HG03354 (cell line): ENCODE measurements at regions not wholly inside any gene's neighbourhood (a gene's known extent, or its start where the extent isn't known, plus 50 kb on each side); places are given as distances from the start of the nearest gene placed in this dataset.
"Not testable (repeated sequence)": the region's sequence is repeated elsewhere in the genome, so short reads cannot be mapped to it uniquely, and the experiment has no call there.

Source experiments
- ATAC-seq: cut with Tn5 transposase; IDR thresholded peaks from one replicate; pipeline ENCODE4 v1.9.1; 2021; ENCODE audit warnings: mild to moderate bottlenecking; ENCODE audit not compliant: unreplicated experiment, poor library complexity, severe bottlenecking

DNA sequence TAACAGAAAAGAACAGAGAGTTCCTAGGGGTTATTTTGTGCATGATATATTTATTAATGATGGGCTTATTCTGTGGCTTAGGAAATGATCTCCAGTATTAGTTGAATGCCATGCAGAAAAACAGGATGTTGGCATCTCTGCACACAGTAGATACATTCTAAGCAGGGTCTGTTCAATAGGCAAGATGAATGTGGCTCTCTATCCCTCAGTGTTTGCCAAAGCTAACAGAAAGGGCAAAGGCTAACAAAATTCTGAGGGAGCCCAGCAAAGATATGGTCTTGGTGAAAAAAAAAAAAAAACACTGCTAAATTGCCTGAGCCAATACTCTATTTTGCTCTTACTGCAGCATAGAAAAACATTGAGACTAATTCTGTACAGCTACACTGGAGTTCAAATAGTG, 1095.8 kb downstream of the UQCRFS1 start:
- ATAC-seq, result no peak

DNA sequence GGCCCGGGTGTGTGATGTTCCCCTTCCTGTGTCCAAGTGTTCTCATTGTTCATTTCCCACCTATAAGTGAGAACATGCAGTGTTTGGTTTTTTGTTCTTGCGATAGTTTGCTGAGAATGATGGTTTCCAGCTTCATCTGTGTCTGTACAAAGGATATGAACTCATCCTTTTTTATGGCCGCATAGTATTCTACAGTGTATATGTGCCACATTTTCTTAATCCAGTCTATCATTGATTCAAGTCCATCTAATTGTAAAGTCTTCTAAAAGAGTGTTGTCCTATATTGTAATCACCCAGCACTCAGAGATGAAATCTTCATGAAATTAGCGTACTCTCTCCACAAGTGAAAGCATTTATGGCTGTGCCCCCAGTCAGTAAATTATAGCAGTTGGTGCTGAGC, 1096.6 kb downstream of the UQCRFS1 start:
- ATAC-seq, result not testable (repeated sequence)

DNA sequence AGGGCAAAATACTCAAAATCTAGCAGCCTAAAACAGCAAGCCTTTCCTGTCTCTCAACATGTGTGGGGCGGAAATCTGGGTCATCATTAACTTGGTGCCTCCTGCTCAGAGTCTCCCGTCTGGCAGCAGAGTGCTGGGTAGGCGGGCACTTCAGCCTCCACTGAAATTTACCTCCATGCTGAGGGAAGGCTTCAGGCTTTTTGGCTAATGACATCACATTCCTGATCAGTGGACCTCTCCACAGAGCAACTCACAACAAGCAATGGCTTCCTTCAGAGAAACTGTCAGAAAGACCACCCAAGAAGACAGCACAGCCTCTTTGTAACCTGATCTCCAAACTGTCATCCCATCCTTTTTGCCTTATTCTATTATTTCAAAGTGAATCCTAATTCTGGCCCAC, 1109.0 kb downstream of the UQCRFS1 start:
- ATAC-seq, result no peak

DNA sequence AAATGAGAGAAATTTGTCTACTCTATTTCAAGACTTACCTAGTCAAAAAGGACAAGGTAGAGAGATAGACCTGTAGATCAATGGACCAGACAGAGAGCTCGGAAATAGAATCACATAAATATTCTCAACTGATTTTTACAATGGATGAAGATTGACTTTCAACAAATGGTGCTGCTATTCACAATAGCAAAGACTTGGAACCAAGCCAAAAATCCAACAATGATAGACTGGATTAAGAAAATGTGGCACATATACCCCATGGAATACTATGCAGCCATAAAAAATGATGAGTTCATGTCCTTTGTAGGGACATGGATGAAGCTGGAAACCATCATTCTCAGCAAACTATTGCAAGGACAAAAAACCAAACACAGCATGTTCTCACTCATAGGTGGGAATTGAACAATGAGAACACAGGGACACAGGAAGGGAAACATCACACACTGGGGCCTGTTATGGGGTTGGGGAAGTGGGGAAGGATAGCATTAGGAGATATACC, 1128.2 kb downstream of the UQCRFS1 start:
- not testable (repeated sequence) for ATAC-seq

DNA sequence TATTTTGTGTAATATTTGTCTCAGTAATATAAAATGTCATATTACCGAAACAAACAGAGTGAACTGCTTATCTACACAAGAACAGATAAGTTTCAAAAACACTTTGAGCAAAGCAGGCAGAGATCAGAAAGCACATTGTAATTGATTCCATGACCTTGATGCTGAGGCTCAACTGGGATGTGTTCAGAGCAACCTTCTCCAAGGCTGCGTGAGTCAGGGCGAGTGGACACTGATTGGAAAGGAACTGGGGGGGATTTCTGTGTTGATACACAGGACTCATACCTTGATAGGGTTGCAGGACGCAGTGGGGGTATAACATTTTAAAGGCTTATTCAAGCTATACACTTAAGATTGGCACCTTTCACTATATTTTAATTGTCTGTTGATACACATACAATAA, 1136.3 kb downstream of the UQCRFS1 start:
- no peak for ATAC-seq

DNA sequence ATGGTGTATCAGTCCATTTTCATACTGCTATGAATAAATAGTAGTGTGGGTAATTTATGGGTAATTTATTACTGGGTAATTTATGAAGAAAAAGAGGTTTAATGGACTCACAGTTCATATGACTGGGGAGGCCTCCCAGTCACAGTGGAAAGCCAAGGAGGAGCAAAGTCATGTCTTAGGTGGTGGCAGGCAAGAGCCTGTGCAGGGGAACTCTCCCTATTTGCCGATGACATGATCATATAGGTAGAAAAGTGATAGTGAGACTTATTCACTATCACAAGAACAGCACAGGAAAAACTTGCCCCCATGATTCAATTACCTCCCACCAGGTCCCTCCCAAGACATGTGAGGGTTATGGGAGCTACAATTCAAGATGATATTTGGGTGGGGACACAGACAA, 1137.7 kb downstream of the UQCRFS1 start:
- ATAC-seq, result peak; percentile 30

DNA sequence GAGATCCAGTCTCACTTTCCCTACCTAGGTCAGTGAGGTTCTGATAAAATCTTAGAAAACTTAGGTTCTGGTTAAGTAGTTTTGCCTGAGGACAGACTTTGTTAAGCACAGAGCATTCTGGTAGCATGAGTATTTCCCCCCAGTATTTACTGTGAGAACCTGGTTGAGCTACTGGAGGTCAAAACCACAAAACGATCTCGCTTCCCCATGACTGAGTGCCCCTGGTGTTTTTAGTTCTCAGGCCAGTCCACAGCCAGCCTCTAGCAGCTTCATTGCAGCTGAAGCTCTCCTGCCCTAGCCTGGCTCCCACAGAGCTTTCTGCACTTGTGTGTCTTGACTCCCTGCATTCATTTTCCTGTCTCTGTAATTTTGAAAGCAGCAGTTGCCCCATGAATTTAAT, 1138.2 kb downstream of the UQCRFS1 start:
- ATAC-seq, result peak; percentile 75

DNA sequence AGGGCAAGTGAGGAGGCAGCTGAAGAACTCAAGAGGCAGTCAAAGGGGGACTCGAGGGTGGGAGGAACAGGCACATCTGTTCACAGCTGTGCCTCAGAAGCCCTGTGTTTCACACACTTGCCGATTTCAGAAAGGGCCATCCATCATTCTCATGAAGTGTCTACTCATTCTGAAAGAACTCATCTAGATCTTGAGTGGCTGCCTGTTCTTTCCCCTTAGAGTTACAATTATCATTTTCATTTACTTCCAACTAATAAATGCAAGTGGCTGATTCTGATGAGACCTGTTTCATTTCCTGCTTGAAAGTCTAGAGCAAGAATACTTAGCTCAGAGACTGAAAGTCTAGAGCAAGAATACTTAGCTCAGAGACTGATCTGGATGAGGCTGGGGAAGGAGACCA, 1145.1 kb downstream of the UQCRFS1 start:
- no peak for ATAC-seq

DNA sequence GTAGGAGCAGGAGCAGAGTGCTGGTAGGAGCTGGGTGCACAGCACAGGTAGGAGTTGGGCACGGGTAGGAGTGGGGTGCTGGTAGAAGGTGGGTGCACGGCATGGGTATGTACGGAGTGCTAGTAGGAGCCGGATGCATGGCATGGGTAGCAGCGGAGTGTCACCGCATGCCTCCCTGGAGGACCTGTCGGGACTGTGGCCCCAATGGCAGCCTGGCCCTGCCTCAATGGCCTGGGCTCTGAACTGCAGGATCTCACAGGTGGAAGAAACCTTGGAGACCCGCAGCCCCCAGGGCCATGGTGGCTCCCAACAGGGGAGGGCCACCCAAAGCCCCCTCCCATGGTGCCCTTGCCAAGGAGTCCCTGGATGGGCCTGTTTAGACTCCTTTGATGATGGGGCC, 1146.0 kb downstream of the UQCRFS1 start:
- no peak for ATAC-seq

DNA sequence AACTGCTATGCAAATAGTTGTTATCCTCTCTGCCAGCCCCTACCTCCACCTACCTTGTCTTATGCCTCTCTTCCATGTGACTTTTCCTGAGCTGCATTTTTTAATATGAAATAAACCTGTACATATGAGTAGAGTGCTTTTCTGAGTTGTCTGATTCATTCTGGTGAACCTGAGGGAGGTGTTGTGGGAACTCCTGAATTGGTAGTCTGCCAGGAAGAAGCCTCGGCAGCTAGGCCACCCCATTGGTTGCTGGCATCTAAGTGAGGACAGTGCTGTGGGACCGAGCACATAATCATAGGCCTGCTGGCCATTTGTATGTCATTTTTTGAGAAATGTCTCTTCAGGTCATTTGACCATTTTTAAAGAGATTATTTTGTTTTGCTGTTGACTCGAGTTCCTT, 1146.8 kb downstream of the UQCRFS1 start:
- no peak for ATAC-seq

DNA sequence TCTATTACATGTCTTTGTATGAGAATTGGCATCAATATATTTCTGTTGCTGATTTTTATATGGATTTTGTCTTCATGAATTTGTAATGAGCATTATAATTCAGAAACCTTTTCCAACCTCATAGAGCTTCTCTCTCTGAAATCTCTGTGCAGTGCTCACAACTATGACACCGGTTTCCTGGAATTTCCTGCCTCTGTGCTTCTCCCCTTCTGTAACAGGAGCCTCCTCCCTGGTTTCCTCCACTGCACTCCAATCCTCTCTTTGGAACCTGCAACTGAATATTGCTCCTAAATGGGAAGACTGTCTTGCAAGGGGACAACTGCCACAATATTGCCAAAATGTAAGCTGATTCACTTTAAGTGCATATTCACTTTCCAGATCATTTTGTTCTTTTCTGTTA, 1147.9 kb downstream of the UQCRFS1 start:
- ATAC-seq, result no peak

DNA sequence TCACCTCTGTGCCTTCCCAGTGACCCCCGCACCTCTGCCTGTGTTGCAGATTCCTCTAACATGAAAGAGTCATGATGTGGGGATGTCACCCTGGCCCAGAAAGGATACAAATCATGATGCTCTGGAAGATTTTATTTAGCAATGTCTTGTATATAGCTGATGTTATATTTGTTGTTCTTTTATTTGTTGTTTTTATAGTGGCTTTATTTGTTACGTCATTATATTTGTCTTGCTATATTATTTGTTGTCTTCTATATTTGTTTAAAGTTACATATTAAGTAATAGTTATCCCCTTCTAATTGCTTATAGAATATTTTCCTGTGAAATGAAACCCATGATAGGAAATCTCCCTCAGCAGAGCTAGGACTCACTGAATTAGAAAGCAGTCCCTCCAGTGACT, 1149.2 kb downstream of the UQCRFS1 start:
- ATAC-seq, result no peak

DNA sequence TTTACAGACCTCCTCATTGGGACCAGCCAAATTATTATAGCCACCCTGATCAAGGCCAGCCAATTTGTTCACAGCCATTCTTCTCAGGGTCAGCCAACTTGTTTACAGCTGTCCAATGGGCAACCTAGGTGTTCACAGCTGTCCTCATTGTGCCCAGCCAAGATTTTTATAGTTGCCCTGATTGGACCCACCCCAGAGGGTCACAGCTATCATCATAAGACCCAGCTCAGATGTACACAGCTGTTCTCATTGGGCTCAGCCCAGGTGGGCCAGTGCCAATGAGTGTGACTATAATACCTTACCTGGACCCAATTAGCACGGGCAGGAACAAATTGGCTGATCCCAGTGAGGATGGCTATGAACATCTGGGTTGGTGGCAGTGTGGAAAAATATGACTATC, 1151.8 kb downstream of the UQCRFS1 start:
- ATAC-seq, result no peak

DNA sequence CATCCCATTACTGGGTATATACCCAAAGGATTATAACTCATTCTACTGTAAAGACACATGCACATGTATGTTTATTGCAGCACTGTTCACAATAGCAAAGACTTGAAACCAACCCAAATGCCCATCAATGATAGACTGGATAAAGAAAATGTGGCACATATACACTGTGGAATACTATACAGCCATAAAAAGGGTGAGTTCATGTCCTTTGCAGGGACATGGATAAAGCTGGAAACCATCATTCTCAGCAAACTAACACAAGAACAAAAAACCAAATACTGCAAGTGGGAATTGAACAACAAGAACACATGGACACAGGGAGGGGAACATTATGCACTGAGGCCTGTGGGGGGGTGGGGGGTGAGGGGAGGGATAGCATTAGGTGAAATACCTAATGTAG, 1155.9 kb downstream of the UQCRFS1 start:
- ATAC-seq, result not testable (repeated sequence)

DNA sequence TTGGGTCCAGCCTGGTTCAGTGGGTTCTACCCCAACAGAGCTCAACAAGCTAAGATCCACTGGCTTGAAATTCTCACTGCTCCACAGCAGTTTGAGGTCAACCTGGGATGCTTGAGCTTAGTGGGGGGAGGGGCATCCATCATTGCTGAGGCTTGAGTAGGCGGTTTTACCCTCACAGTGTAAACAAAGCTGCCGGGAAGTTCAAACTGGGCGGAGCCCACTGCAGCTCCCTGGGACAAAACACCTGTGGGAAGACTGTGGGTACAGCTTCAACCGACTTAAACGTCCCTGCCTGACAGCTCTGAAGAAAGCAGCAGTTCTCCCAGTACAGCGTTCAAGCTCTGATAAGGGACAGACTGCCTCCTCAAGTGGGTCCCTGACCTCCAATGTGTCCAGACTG, 1161.9 kb downstream of the UQCRFS1 start:
- no peak for ATAC-seq

DNA sequence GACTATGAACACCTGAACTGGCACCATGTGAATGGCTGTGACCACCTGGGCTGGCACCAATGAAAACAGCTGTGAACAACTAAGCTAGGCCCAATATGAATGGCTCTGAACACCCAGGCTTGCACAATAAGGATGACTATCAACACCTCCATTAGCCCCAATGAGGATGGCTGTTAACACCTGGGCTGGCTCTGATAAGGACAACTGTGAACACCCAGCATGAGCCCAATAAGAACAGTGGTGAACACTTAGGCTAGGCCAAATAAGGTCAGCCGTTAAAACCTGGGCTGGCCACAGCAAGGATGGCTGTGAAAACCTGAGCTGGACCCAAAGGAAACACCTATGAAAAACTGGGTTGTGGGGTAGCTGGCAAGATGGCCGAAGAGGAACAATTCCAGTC, 1163.1 kb downstream of the UQCRFS1 start:
- no peak for ATAC-seq

DNA sequence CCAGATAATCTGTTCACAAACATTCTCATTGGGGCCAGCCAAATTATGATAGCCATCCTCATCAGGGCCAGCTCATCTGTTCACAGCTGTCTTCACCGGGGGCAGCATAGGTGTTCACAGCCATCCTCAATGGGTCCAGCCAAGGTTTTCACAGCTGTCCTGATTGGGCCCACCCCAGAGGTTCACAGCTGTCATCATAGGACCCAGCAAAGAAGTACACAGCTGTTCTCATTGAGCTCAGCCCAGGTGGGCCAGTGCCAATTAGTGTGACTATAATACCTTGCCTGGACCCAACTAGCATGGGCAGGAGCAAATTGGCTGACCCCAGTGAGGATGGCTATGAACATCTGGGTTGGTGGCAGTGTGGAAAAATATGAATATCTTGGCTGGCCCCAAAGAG, 1166.0 kb downstream of the UQCRFS1 start:
- ATAC-seq, result no peak

DNA sequence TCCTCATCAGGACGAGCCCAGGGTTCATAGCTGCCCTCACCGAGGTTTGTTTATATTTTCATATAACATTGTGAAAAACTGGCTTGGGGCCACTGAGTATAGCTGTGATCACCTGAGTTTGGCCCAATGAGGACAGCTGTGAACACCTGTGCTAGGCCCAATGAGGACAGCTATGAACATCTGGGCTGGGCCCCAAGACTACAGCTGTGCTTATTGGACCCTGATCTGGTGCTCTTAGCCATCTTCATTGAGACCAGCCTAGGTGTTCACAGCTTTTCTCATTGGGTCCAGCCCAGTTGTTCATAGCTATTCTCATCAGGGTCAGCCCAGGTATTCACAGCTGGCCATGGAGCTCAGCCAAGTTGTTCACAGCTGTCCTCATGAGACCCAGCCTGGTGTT, 1167.3 kb downstream of the UQCRFS1 start:
- ATAC-seq, result no peak

DNA sequence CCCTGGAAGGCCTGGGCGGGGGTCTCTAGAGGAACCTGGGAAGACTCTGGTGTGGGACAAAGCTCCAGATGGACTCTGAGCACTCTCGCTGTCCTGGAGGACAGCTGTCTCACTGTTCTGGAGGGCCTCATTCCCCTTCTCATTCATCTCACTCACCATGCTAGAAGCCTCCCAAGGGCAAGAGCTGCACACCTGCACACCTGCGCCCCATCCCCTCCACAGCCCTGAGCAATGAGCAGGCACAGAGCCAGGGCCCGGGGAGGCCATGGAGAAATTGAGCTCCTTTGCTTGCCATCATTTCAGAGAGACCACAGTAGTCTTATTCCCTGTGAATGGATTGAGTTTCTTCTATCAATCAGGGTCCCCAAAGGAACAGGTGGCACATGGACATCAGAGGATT, 1168.5 kb downstream of the UQCRFS1 start:
- no peak for ATAC-seq

DNA sequence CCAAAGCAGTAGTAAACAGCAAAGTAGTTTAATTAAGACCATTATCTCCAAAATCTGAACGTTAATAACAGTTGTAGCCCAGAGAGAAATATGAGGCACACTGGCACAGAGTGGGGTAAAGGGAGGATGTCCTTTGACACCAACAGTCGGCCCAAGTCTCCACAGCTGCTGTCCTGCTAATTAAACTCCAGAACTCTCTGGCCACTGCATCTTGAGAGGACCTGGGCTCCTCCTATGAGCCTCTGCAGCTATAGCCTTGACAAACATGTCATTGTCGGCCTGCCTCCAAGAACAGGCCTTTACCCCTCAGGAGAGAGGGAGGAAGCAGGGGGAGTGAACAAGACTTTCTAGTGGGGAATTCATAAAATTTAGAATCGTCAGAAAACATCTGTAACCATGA, 1170.4 kb downstream of the UQCRFS1 start:
- ATAC-seq, result no peak

DNA sequence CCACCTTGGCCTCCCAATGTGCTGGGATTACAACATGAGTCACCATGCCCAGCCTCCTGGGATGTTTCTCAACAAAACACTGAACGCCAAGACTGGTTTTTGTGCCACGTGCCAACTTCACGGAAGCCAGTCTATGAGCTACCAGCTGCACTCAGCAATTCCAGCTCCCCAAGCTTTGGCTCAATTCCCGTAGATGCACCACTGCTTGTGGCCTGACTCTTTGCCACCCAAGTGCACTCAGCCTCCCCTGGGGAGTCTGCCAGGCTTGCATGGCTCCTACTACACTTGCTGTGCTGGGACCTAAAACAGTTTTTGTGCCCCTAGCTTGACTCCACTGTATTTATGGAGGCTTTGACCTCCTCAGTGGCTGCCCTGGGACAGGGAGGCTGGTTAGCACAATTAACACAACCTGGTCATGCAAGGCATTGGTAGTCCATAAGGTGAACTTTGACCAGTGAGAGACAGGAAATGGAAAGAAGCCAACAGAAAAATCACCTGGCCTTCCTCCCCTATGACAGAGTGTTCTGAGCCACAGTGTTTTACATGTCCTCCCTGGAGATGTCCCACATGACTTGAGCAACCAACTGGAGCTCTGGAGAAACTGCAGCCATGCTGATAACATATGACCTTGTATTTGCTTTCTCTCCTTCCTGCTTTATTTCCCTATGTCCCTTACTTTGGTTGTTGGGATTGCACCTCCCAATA, 1173.1 kb downstream of the UQCRFS1 start:
- no peak for ATAC-seq

DNA sequence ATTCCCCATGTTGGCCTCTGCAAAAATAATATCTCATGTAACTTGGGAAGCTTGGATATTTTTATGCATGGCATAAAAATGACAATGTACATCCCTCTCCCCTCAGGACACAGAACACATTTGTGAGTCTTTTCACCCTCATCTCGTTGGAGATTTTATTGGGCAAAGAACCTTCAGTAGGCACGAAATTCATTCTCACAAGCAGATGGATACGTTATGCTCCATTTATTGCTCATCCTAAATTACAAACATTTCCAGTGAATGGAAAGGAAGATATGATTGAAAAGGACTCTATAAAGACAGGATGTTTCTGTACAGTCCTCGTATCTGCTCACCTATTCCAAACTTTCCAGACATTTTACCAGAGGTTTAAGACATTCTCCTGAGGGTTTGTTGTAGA, 1175.8 kb downstream of the UQCRFS1 start:
- ATAC-seq, result no peak
